ENCODE measurements at regions not wholly inside any gene's neighbourhood (a gene's known extent, or its start where the extent isn't known, plus 50 kb on each side); places are given as distances from the start of the nearest gene placed in this dataset.

- no peaks in the 10 kb centered on the region for H3K36me3 ChIP-seq
- H3K4me1 ChIP-seq: no peaks in the 10 kb centered on the region
- DNase-seq (ENCODE audit: low spot score in 2 of 2): no peak
- intact Hi-C loops (cut with DNase I): no loop called here
- H3K4me3 ChIP-seq: no peak overlapping the region
- TF ChIP-seq, protein P1, sequence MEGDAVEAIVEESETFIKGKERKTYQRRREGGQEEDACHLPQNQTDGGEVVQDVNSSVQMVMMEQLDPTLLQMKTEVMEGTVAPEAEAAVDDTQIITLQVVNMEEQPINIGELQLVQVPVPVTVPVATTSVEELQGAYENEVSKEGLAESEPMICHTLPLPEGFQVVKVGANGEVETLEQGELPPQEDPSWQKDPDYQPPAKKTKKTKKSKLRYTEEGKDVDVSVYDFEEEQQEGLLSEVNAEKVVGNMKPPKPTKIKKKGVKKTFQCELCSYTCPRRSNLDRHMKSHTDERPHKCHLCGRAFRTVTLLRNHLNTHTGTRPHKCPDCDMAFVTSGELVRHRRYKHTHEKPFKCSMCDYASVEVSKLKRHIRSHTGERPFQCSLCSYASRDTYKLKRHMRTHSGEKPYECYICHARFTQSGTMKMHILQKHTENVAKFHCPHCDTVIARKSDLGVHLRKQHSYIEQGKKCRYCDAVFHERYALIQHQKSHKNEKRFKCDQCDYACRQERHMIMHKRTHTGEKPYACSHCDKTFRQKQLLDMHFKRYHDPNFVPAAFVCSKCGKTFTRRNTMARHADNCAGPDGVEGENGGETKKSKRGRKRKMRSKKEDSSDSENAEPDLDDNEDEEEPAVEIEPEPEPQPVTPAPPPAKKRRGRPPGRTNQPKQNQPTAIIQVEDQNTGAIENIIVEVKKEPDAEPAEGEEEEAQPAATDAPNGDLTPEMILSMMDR (IDR thresholded peaks at IDR 0.05): no peak
- no peak overlapping the region for H3K27ac ChIP-seq
- H3K27me3 ChIP-seq: no peaks in the 10 kb centered on the region
- peaks cover 0 to 7% of the 10 kb centered on the region in 2 donors for H3K9me3 ChIP-seq
Observed at GRCh38 chr6:155708100-155708499, 252.5 kb upstream of the NOX3 start.

GRCh38 chr6:155706806-155707205, 251.2 kb upstream of the NOX3 start:
- TF ChIP-seq, protein P1 (IDR thresholded peaks at IDR 0.05): no peak
- intact Hi-C loops (cut with DNase I): no loop called here
- Histone ChIP-seq H3K9me3 (peaks cover 0 to 7% of the 10 kb centered on the region in 2 donors), H3K27me3 (no peaks in the 10 kb centered on the region), H3K4me3 (no peak overlapping the region), H3K36me3 (no peaks in the 10 kb centered on the region), H3K27ac (no peak overlapping the region), H3K4me1 (no peaks in the 10 kb centered on the region)
- DNase-seq (ENCODE audit: low spot score in 2 of 2): no peak

- Histone ChIP-seq H3K4me3 (no peak overlapping the region), H3K36me3 (no peaks in the 10 kb centered on the region), H3K27me3 (no peaks in the 10 kb centered on the region), H3K4me1 (no peaks in the 10 kb centered on the region), H3K9me3 (peaks cover 0 to 7% of the 10 kb centered on the region in 2 donors), H3K27ac (no peak overlapping the region)
- DNase-seq (ENCODE audit: low spot score in 2 of 2): no peak
- TF ChIP-seq, protein P1 (IDR thresholded peaks at IDR 0.05): no peak
- intact Hi-C loops (cut with DNase I): no loop called here
Observed at GRCh38 chr6:155706341-155706740, 250.7 kb upstream of the NOX3 start.

- Histone ChIP-seq H3K4me1 (no peaks in the 10 kb centered on the region), H3K9me3 (no peaks in the 10 kb centered on the region), H3K36me3 (no peaks in the 10 kb centered on the region), H3K27me3 (no peaks in the 10 kb centered on the region), H3K27ac (no peak overlapping the region), H3K4me3 (no peak overlapping the region)
- intact Hi-C loops (cut with DNase I): no loop called here
- DNase-seq (ENCODE audit: low spot score in 2 of 2): no peak
- TF ChIP-seq, protein P1 (IDR thresholded peaks at IDR 0.05): no peak
Observed at GRCh38 chr6:155701342-155701741, 245.7 kb upstream of the NOX3 start.

GRCh38 chr6:155695495-155695894, 239.9 kb upstream of the NOX3 start:
- TF ChIP-seq, protein P1 (IDR thresholded peaks at IDR 0.05): no peak
- Histone ChIP-seq H3K27ac (no peak overlapping the region), H3K36me3 (no peaks in the 10 kb centered on the region), H3K4me1 (no peaks in the 10 kb centered on the region), H3K9me3 (no peaks in the 10 kb centered on the region), H3K27me3 (no peaks in the 10 kb centered on the region), H3K4me3 (no peak overlapping the region)
- intact Hi-C loops (cut with DNase I): no loop called here
- no peak for DNase-seq (ENCODE audit: low spot score in 2 of 2)

DNA sequence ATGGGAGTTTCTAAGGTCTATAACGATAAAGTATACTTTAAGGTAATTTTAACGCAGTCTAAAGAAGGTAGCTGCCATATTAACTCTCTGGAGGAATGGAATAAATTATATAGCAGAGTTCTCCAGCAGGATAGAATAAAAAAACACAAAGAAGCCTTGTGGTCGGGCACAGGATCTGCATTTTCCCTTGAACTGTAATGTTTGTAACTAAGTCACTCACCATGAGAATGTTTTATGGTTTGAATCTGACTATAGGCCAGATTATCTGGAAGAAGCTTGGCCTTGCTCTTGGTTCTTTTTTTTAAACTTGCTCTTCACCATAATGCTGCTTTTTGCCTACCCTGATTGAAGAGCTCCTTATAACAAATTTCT, 238.8 kb upstream of the NOX3 start:
- Histone ChIP-seq H3K27me3 (no peaks in the 10 kb centered on the region), H3K4me3 (no peak overlapping the region), H3K4me1 (no peaks in the 10 kb centered on the region), H3K9me3 (no peaks in the 10 kb centered on the region), H3K36me3 (no peaks in the 10 kb centered on the region), H3K27ac (no peak overlapping the region)
- no peak for DNase-seq (ENCODE audit: low spot score in 2 of 2)
- TF ChIP-seq, protein P1 (IDR thresholded peaks at IDR 0.05): no peak
- intact Hi-C loops (cut with DNase I): no loop called here

Measured in ascending aorta (tissue), 2 donors.